ENCODE measurements at regions not wholly inside any gene's neighbourhood (a gene's known extent, or its start where the extent isn't known, plus 50 kb on each side); places are given as distances from the start of the nearest gene placed in this dataset.
"Not testable (repeated sequence)": the region's sequence is repeated elsewhere in the genome, so short reads cannot be mapped to it uniquely, and the experiment has no call there.

GRCh38 chr12:23245186-23245585 is 620.2 kb downstream of the ETNK1 start:
- no peaks in the 10 kb centered on the region for H3K27me3 Mint-ChIP-seq (ENCODE audit: low read depth)
- no peak overlapping the region for H3K4me3 Mint-ChIP-seq (ENCODE audit: unreplicated experiment)
- H3K4me1 Mint-ChIP-seq (ENCODE audit: low read depth): no peaks in the 10 kb centered on the region
- DNase-seq (ENCODE audit: low spot score): no peak
- H3K27ac Mint-ChIP-seq (ENCODE audit: unreplicated experiment): no peak overlapping the region
- no peak for TF ChIP-seq CTCF (IDR thresholded peaks at IDR 0.05)
- peaks cover 2% of the 10 kb centered on the region for H3K36me3 Mint-ChIP-seq (ENCODE audit: low read depth)
- peaks cover 8% of the 10 kb centered on the region for H3K9me3 Mint-ChIP-seq (ENCODE audit: low read depth)

- H3K4me1 Mint-ChIP-seq (ENCODE audit: low read depth): peaks cover 15% of the 10 kb centered on the region
- no peaks in the 10 kb centered on the region for H3K27me3 Mint-ChIP-seq (ENCODE audit: low read depth)
- H3K27ac Mint-ChIP-seq (ENCODE audit: unreplicated experiment): no peak overlapping the region
- peaks cover 12% of the 10 kb centered on the region for H3K9me3 Mint-ChIP-seq (ENCODE audit: low read depth)
- no peak for TF ChIP-seq CTCF (IDR thresholded peaks at IDR 0.05)
- no peak overlapping the region for H3K4me3 Mint-ChIP-seq (ENCODE audit: unreplicated experiment)
- H3K36me3 Mint-ChIP-seq (ENCODE audit: low read depth): peaks cover 7% of the 10 kb centered on the region
- no peak for DNase-seq (ENCODE audit: low spot score)
Measured at GRCh38 chr12:23253191-23253590, 628.2 kb downstream of the ETNK1 start.

GRCh38 chr12:23253910-23254309 is 628.9 kb downstream of the ETNK1 start:
- DNase-seq (ENCODE audit: low spot score); H3K4me3 Mint-ChIP-seq (ENCODE audit: unreplicated experiment); H3K36me3 Mint-ChIP-seq (ENCODE audit: low read depth); H3K27me3 Mint-ChIP-seq (ENCODE audit: low read depth): not testable (repeated sequence)
- peaks cover 12% of the 10 kb centered on the region for H3K9me3 Mint-ChIP-seq (ENCODE audit: low read depth)
- H3K27ac Mint-ChIP-seq (ENCODE audit: unreplicated experiment): peak overlapping the region; percentile 22
- H3K4me1 Mint-ChIP-seq (ENCODE audit: low read depth): peaks cover 15% of the 10 kb centered on the region

GRCh38 chr12:23259558-23259957 is 634.6 kb downstream of the ETNK1 start:
- no peak for DNase-seq (ENCODE audit: low spot score)
- Mint-ChIP-seq H3K27me3 (ENCODE audit: low read depth) (no peaks in the 10 kb centered on the region), H3K9me3 (ENCODE audit: low read depth) (no peaks in the 10 kb centered on the region), H3K4me1 (ENCODE audit: low read depth) (peaks cover 17% of the 10 kb centered on the region), H3K4me3 (ENCODE audit: unreplicated experiment) (no peak overlapping the region), H3K36me3 (ENCODE audit: low read depth) (no peaks in the 10 kb centered on the region), H3K27ac (ENCODE audit: unreplicated experiment) (peak overlapping the region; percentile 52)
- TF ChIP-seq CTCF (IDR thresholded peaks at IDR 0.05): no peak

GRCh38 chr12:23262670-23263069 is 637.7 kb downstream of the ETNK1 start:
- no peak for TF ChIP-seq CTCF (IDR thresholded peaks at IDR 0.05)
- H3K36me3 Mint-ChIP-seq (ENCODE audit: low read depth): no peaks in the 10 kb centered on the region
- H3K9me3 Mint-ChIP-seq (ENCODE audit: low read depth): no peaks in the 10 kb centered on the region
- peaks cover 17% of the 10 kb centered on the region for H3K4me1 Mint-ChIP-seq (ENCODE audit: low read depth)
- H3K27ac Mint-ChIP-seq (ENCODE audit: unreplicated experiment): no peak overlapping the region
- no peaks in the 10 kb centered on the region for H3K27me3 Mint-ChIP-seq (ENCODE audit: low read depth)
- no peak overlapping the region for H3K4me3 Mint-ChIP-seq (ENCODE audit: unreplicated experiment)
- DNase-seq (ENCODE audit: low spot score): no peak

GRCh38 chr12:23277831-23278230 is 652.9 kb downstream of the ETNK1 start:
- Mint-ChIP-seq H3K9me3 (ENCODE audit: low read depth) (peaks cover 3% of the 10 kb centered on the region), H3K4me1 (ENCODE audit: low read depth) (no peaks in the 10 kb centered on the region), H3K27me3 (ENCODE audit: low read depth) (no peaks in the 10 kb centered on the region), H3K27ac (ENCODE audit: unreplicated experiment) (no peak overlapping the region), H3K4me3 (ENCODE audit: unreplicated experiment) (no peak overlapping the region), H3K36me3 (ENCODE audit: low read depth) (no peaks in the 10 kb centered on the region)
- no peak for TF ChIP-seq CTCF (IDR thresholded peaks at IDR 0.05)
- no peak for DNase-seq (ENCODE audit: low spot score)

All from chondrocyte (in vitro differentiated cells).